Neuronal stem cell (in vitro differentiated cells): ENCODE measurements at regions not wholly inside any gene's neighbourhood (a gene's known extent, or its start where the extent isn't known, plus 50 kb on each side); places are given as distances from the start of the nearest gene placed in this dataset.

ENCODE experiments used
- DNase-seq: peaks from one replicate; pipeline ENCODE4 v3.0.0-alpha.2; 2013; ENCODE audit warnings: low spot score
- H2AFZ ChIP-seq: one replicate; pipeline ENCODE4 v1.6.1; 2013; ENCODE audit warnings: mild to moderate bottlenecking, low read length, inconsistent platforms
- H2AK5ac ChIP-seq: 2 replicates; pipeline ENCODE4 v1.6.1; 2013; ENCODE audit warnings: low read depth, mild to moderate bottlenecking, inconsistent platforms, low read length, moderate library complexity, mixed read lengths
- H2BK120ac ChIP-seq: 2 replicates; pipeline ENCODE4 v1.6.1; 2013; ENCODE audit warnings: low read depth, mild to moderate bottlenecking, inconsistent platforms, low read length, moderate library complexity, mixed read lengths
- H2BK12ac ChIP-seq: one replicate; pipeline ENCODE4 v1.6.1; 2013; ENCODE audit warnings: low read length, inconsistent platforms
- H2BK15ac ChIP-seq: 2 replicates; pipeline ENCODE4 v1.6.1; 2013; ENCODE audit warnings: mild to moderate bottlenecking, low read length, inconsistent platforms, mixed read lengths
- H2BK5ac ChIP-seq: one replicate; pipeline ENCODE4 v1.6.1; 2013; ENCODE audit warnings: inconsistent platforms, mild to moderate bottlenecking, low read length, moderate library complexity
- H3K14ac ChIP-seq: one replicate; pipeline ENCODE4 v1.6.1; 2013; ENCODE audit warnings: low read length, inconsistent platforms
- H3K18ac ChIP-seq: 2 replicates; pipeline ENCODE4 v1.6.1; 2013; ENCODE audit warnings: low read length, inconsistent platforms
- H3K23ac ChIP-seq: 2 replicates; pipeline ENCODE4 v1.6.1; 2013; ENCODE audit warnings: low read depth, mild to moderate bottlenecking, mixed read lengths, low read length, inconsistent platforms; ENCODE audit not compliant: poor library complexity
- H3K27ac ChIP-seq: replicated peaks from 3 replicates; pipeline ENCODE4 v1.5.1; 2013; ENCODE audit warnings: low read length, inconsistent platforms
- H3K27me3 ChIP-seq, 3 experiments: 2 replicates each; pipeline ENCODE4 v1.6.1; 2013; ENCODE audit warnings: low read length in 3 of 3, mild to moderate bottlenecking in 2 of 3, inconsistent platforms in 1 of 3, low read depth in 1 of 3, mixed read lengths in 1 of 3, moderate library complexity in 1 of 3; ENCODE audit not compliant: control insufficient read depth in 3 of 3, insufficient read depth in 3 of 3
- H3K36me3 ChIP-seq, 2 donors: replicated peaks in 1 of 2; 2 replicates each; pipeline ENCODE4 v1.6.1; 2013; ENCODE audit warnings: low read length in 2 of 2; ENCODE audit not compliant: control insufficient read depth in 2 of 2, insufficient read depth in 2 of 2
- H3K4ac ChIP-seq: 2 replicates; pipeline ENCODE4 v1.6.1; 2013; ENCODE audit warnings: inconsistent platforms, mild to moderate bottlenecking, low read length, moderate library complexity
- H3K4me1 ChIP-seq, 2 donors: 1 replicate in 1 of 2; 2 replicates in 1 of 2; pipeline ENCODE4 v1.6.1; 2013; ENCODE audit warnings: low read length in 2 of 2, low read depth in 1 of 2; ENCODE audit not compliant: control insufficient read depth in 2 of 2, insufficient read depth in 1 of 2
- H3K4me2 ChIP-seq: one replicate; pipeline ENCODE4 v1.6.1; 2013; ENCODE audit warnings: mild to moderate bottlenecking, low read length, inconsistent platforms; ENCODE audit not compliant: insufficient read depth, poor library complexity, severe bottlenecking
- H3K4me3 ChIP-seq, 2 donors: 2 replicates each; pipeline ENCODE4 v1.5.1; 2013; ENCODE audit warnings: low read length in 2 of 2, mild to moderate bottlenecking in 2 of 2, inconsistent platforms in 1 of 2, moderate library complexity in 1 of 2
- H3K79me1 ChIP-seq: one replicate; pipeline ENCODE4 v1.6.1; 2013; ENCODE audit warnings: low read depth, mild to moderate bottlenecking, inconsistent platforms, low read length, moderate library complexity
- H3K9ac ChIP-seq: one replicate; pipeline ENCODE4 v1.6.1; 2013; ENCODE audit warnings: mild to moderate bottlenecking, low read depth, low read length, inconsistent platforms; ENCODE audit not compliant: poor library complexity
- H3K9me3 ChIP-seq, 2 donors: replicated peaks in 1 of 2; 2 replicates each; pipeline versions ENCODE3 to v1.6.1; 2013; ENCODE audit warnings: low read length in 2 of 2, mild to moderate bottlenecking in 2 of 2, inconsistent platforms in 1 of 2, low read depth in 1 of 2, mixed read lengths in 1 of 2, moderate library complexity in 1 of 2; ENCODE audit not compliant: control insufficient read depth in 2 of 2, insufficient read depth in 1 of 2
- H4K8ac ChIP-seq: one replicate; pipeline ENCODE4 v1.6.1; 2013; ENCODE audit warnings: low read depth, mild to moderate bottlenecking, inconsistent platforms, low read length, moderate library complexity
- H4K91ac ChIP-seq: one replicate; pipeline ENCODE4 v1.6.1; 2013; ENCODE audit warnings: low read length, low read depth, mild to moderate bottlenecking, inconsistent platforms; ENCODE audit not compliant: poor library complexity
- WGBS, 2 donors: extraction: QIAGEN DNeasy Blood & Tissue Kit; methylation state at CpG; one replicate each; pipeline ENCODE4 v1.1.7; 2013; ENCODE audit warnings: missing lambda C conversion rate in 2 of 2, mixed read lengths in 1 of 2; ENCODE audit not compliant: insufficient read length in 2 of 2, insufficient replicate concordance in 1 of 2; ENCODE audit errors: extremely low coverage in 2 of 2; 5-methylcytosine and 5-hydroxymethylcytosine counted together

GRCh38 chr12:124498275-124499189, 68.9 kb downstream of the NCOR2 start:
- Histone ChIP-seq H3K9ac (no peak overlapping the region), H3K4me3 (no peak overlapping the region), H2BK15ac (no peak overlapping the region), H2BK5ac (no peak overlapping the region), H3K23ac (peak overlapping the region; percentile 78), H2BK120ac (no peak overlapping the region), H3K18ac (peak overlapping the region; percentile 54), H3K4me1 (peaks cover 18 to 23% of the 10 kb centered on the region in 2 donors), H4K91ac (no peak overlapping the region), H3K4me2 (no peak overlapping the region), H3K27ac (no peak overlapping the region), H3K79me1 (peaks cover 25% of the 10 kb centered on the region), H3K36me3 (peaks cover 3 to 13% of the 10 kb centered on the region in 2 donors), H2AK5ac (no peak overlapping the region), H2AFZ (no peak overlapping the region), H3K27me3 (no peaks in the 10 kb centered on the region), H2BK12ac (no peak overlapping the region), H3K4ac (no peak overlapping the region), H3K14ac (no peak overlapping the region), H4K8ac (no peak overlapping the region), H3K9me3 (no peaks in the 10 kb centered on the region)
- no CpG with 5 or more reads among the region's 24 CpGs for WGBS, 2 donors
- DNase-seq: no peak

DNA sequence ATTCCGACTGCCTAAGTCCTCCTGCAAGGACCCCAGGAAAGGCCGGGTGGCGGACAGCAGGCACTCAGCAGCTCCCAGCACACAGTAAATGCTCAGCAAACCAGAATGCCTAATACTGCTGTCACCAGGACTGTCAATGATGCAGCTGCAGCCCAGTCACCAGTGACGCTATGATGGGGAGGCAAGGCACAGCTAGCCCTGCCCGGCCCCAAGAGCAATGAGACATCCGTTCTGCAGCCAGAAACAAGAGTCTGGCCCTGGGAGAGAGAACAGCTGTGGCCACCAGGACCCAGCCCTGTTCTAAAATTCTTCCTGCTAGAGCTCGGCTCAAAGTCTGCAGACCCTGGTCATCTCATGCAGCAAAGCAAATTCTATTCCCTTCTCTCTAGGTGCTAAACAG, 69.8 kb downstream of the NCOR2 start:
- Histone ChIP-seq H2AFZ (no peak overlapping the region), H2BK12ac (no peak overlapping the region), H2BK120ac (no peak overlapping the region), H4K8ac (no peak overlapping the region), H3K27ac (no peak overlapping the region), H3K9me3 (no peaks in the 10 kb centered on the region), H2AK5ac (no peak overlapping the region), H4K91ac (no peak overlapping the region), H2BK15ac (no peak overlapping the region), H3K4me2 (no peak overlapping the region), H3K4me1 (peaks cover 18 to 30% of the 10 kb centered on the region in 2 donors), H3K27me3 (no peaks in the 10 kb centered on the region), H3K36me3 (peaks cover 3 to 13% of the 10 kb centered on the region in 2 donors), H3K9ac (no peak overlapping the region), H2BK5ac (no peak overlapping the region), H3K4ac (no peak overlapping the region), H3K4me3 (no peak overlapping the region), H3K79me1 (peaks cover 26% of the 10 kb centered on the region), H3K18ac (no peak overlapping the region), H3K23ac (no peak overlapping the region), H3K14ac (no peak overlapping the region)
- no peak for DNase-seq
- no CpG with 5 or more reads among the region's 7 CpGs for WGBS, 2 donors

GRCh38 chr12:124497039-124497438, 70.4 kb downstream of the NCOR2 start:
- no peak overlapping the region for H3K4ac ChIP-seq

DNA sequence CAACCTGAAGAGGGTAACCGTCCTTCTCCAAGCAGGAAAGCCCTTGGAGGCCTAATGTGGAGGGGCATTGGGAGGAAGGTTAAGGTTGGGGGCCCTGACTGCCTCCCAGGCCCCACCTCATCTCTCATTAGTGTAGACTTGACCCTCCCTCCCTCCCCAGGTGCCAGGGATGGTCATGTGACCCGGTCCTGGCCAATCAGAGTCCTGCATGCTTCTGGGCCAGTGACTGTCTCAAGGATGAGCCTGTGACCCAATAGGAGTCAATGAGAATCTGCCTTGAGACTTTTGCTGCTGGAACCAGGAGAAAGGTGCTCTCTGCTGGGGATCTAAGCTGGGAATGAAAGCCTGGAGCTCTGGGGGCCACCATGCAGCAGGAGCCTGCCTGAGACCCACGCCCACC, 70.8 kb downstream of the NCOR2 start:
- Histone ChIP-seq H3K4me3 (no peak overlapping the region), H3K36me3 (peaks cover 3 to 13% of the 10 kb centered on the region in 2 donors), H2BK5ac (no peak overlapping the region), H3K18ac (peak overlapping the region; percentile 20), H2AK5ac (peak overlapping the region; percentile 25), H3K14ac (no peak overlapping the region), H3K23ac (peak overlapping the region; percentile 53), H2BK120ac (no peak overlapping the region), H3K4me2 (no peak overlapping the region), H4K8ac (peak overlapping the region; percentile 19), H3K9ac (no peak overlapping the region), H3K79me1 (peaks cover 20% of the 10 kb centered on the region), H3K27ac (no peak overlapping the region), H2AFZ (no peak overlapping the region), H3K4me1 (peaks cover 18 to 31% of the 10 kb centered on the region in 2 donors), H3K27me3 (no peaks in the 10 kb centered on the region), H2BK15ac (no peak overlapping the region), H2BK12ac (no peak overlapping the region), H4K91ac (no peak overlapping the region), H3K9me3 (no peaks in the 10 kb centered on the region), H3K4ac (no peak overlapping the region)
- no CpG with 5 or more reads among the region's 3 CpGs for WGBS, 2 donors
- DNase-seq: no peak

More at GRCh38 chr12:124497039-124497438, 70.4 kb downstream of the NCOR2 start:
- no peak overlapping the region for H4K8ac ChIP-seq
- H3K4me2 ChIP-seq: no peak overlapping the region
- H2BK5ac ChIP-seq: no peak overlapping the region
- no peak overlapping the region for H3K23ac ChIP-seq
- no peaks in the 10 kb centered on the region for H3K27me3 ChIP-seq
- no peak for DNase-seq
- H3K27ac ChIP-seq: no peak overlapping the region
- no peaks in the 10 kb centered on the region for H3K9me3 ChIP-seq
- H3K36me3 ChIP-seq: peaks cover 3 to 13% of the 10 kb centered on the region in 2 donors
- H3K14ac ChIP-seq: peak overlapping the region; percentile 97
- peak overlapping the region; percentile 20 for H3K18ac ChIP-seq
- peak overlapping the region; percentile 25 for H2AK5ac ChIP-seq
- H2BK15ac ChIP-seq: no peak overlapping the region
- H3K9ac ChIP-seq: no peak overlapping the region
- H2BK12ac ChIP-seq: no peak overlapping the region
- whole genome bisulfite sequencing, 2 donors: no CpG with 5 or more reads among the region's 13 CpGs
- no peak overlapping the region for H3K4me3 ChIP-seq
- H2BK120ac ChIP-seq: no peak overlapping the region
- H3K79me1 ChIP-seq: peaks cover 23% of the 10 kb centered on the region
- H4K91ac ChIP-seq: no peak overlapping the region
- H2AFZ ChIP-seq: no peak overlapping the region
- peaks cover 18 to 31% of the 10 kb centered on the region in 2 donors for H3K4me1 ChIP-seq
